HepG2 (cell line): ENCODE measurements at regions not wholly inside any gene's neighbourhood (a gene's known extent, or its start where the extent isn't known, plus 50 kb on each side); places are given as distances from the start of the nearest gene placed in this dataset.

ENCODE experiments used
- E2F1 ChIP-seq: sonication (generic); formaldehyde crosslinking; IDR thresholded peaks from 2 replicates; pipeline ENCODE4 v1.5.0; 2020; ENCODE audit warnings: missing genetic modification reagents
- GTF2F1 ChIP-seq: fragments of 150-350 bp; IDR thresholded peaks from 2 replicates; pipeline ENCODE4 v1.6.1; 2014; ENCODE audit warnings: low read length
- KAT8 ChIP-seq: IDR thresholded peaks from 2 replicates; pipeline ENCODE4 v1.6.1; 2016; ENCODE audit warnings: missing genetic modification reagents, missing compliant biosample characterization
- NFIC ChIP-seq: IDR thresholded peaks from 2 replicates; pipeline ENCODE4 v1.6.1; 2012; ENCODE audit warnings: mild to moderate bottlenecking, low read length, inconsistent platforms
- NR2F6 ChIP-seq, 2 experiments: IDR thresholded peaks; 2 replicates each; pipeline ENCODE4 v1.6.1; 2016; ENCODE audit warnings: antibody characterized with exemption in 1 of 2, mild to moderate bottlenecking in 1 of 2
- PHF20 ChIP-seq: sonication (generic); formaldehyde crosslinking; IDR thresholded peaks from 2 replicates; pipeline ENCODE4 v1.5.0; 2020; ENCODE audit warnings: mild to moderate bottlenecking, missing genetic modification reagents
- POGZ ChIP-seq: sonication (generic); formaldehyde crosslinking; IDR thresholded peaks from 2 replicates; pipeline ENCODE4 v1.4.0; 2020; ENCODE audit warnings: mild to moderate bottlenecking, missing genetic modification reagents
- RBAK ChIP-seq: sonication (generic); formaldehyde crosslinking; IDR thresholded peaks from 2 replicates; pipeline ENCODE4 v1.5.1; 2020; ENCODE audit warnings: mild to moderate bottlenecking, missing genetic modification reagents
- SOX13 ChIP-seq, 3 experiments: fragments of 450-650 bp in 1 of 3; sonication (generic) in 1 of 3; formaldehyde crosslinking in 1 of 3; IDR thresholded peaks in 2 of 3; conservative IDR thresholded peaks in 1 of 3; 2 replicates each; pipeline versions ENCODE4 v1.5.0 to v1.6.1; 2016 to 2020; ENCODE audit warnings: antibody characterized with exemption in 1 of 3, mild to moderate bottlenecking in 1 of 3, missing compliant biosample characterization in 1 of 3, missing genetic modification reagents in 1 of 3, moderate library complexity in 1 of 3
- SRY ChIP-seq: sonication (generic); formaldehyde crosslinking; IDR thresholded peaks from 2 replicates; pipeline ENCODE4 v1.8.0; 2022; ENCODE audit warnings: mild to moderate bottlenecking, missing genetic modification reagents
- TFDP1 ChIP-seq: IDR thresholded peaks from 2 replicates; pipeline ENCODE4 v1.6.1; 2016; ENCODE audit warnings: missing compliant biosample characterization, missing genetic modification reagents, borderline replicate concordance
- ZBED4 ChIP-seq: sonication (generic); formaldehyde crosslinking; IDR thresholded peaks from 2 replicates; pipeline ENCODE4 v1.4.0; 2020; ENCODE audit warnings: missing genetic modification reagents, borderline replicate concordance
- ZKSCAN8 ChIP-seq: IDR thresholded peaks from 2 replicates; pipeline ENCODE4 v1.6.1; 2016; ENCODE audit warnings: borderline replicate concordance, missing genetic modification reagents, missing compliant biosample characterization
- ZNF274 ChIP-seq: sonication (generic); formaldehyde crosslinking; IDR thresholded peaks from 2 replicates; pipeline ENCODE4 v1.5.1; 2020; ENCODE audit warnings: mild to moderate bottlenecking, missing genetic modification reagents
- ZNF280D ChIP-seq: sonication (generic); formaldehyde crosslinking; IDR thresholded peaks from 2 replicates; pipeline ENCODE4 v1.5.1; 2020; ENCODE audit warnings: mild to moderate bottlenecking, missing genetic modification reagents
- ZNF460 ChIP-seq: sonication (generic); formaldehyde crosslinking; IDR thresholded peaks from 2 replicates; pipeline ENCODE4 v1.5.1; 2020; ENCODE audit warnings: missing genetic modification reagents, mild to moderate bottlenecking, borderline replicate concordance
- ZNF530 ChIP-seq: sonication (generic); formaldehyde crosslinking; IDR thresholded peaks from 2 replicates; pipeline ENCODE4 v1.5.0; 2020; ENCODE audit warnings: low read depth, mild to moderate bottlenecking, missing genetic modification reagents
- ZNF569 ChIP-seq: sonication (generic); formaldehyde crosslinking; IDR thresholded peaks from 2 replicates; pipeline ENCODE4 v1.5.0; 2020; ENCODE audit warnings: mild to moderate bottlenecking, missing genetic modification reagents, moderate library complexity, borderline replicate concordance
- ZNF891 ChIP-seq: sonication (generic); formaldehyde crosslinking; IDR thresholded peaks from 2 replicates; pipeline ENCODE4 v1.5.0; 2020; ENCODE audit warnings: mild to moderate bottlenecking, missing genetic modification reagents
- ZSCAN12 ChIP-seq: sonication (generic); formaldehyde crosslinking; IDR thresholded peaks from 2 replicates; pipeline ENCODE4 v1.9.0; 2021; ENCODE audit warnings: mild to moderate bottlenecking, missing genetic modification reagents

- TF ChIP-seq ZSCAN12 (CRISPR knock-in tag) (no peak), E2F1 (no peak), ZNF569 (CRISPR knock-in tag) (no peak), GTF2F1 (no peak), SRY (CRISPR knock-in tag) (no peak; the same call in 1 of the 2 replicates), SOX13 (IDR thresholded peaks at IDR 0.05) (no peak; the same call in 1 of the 2 replicates), SOX13 (CRISPR knock-in tag; conservative IDR thresholded peaks at IDR 0.05 in 1 of 2, IDR thresholded peaks at IDR 0.05 in 1 of 2) (peak in 1 of 2 experiments; percentile 89; a peak in 2 of 4 replicates), NR2F6 (IDR thresholded peaks at IDR 0.05) (peak; percentile 66), NR2F6 (CRISPR knock-in tag; IDR thresholded peaks at IDR 0.05) (peak; percentile 67), ZBED4 (CRISPR knock-in tag) (peak; percentile 42; the same call in 1 of the 2 replicates), TFDP1 (CRISPR knock-in tag) (no peak), ZKSCAN8 (CRISPR knock-in tag) (peak; percentile 83; the same call in 1 of the 2 replicates), ZNF274 (CRISPR knock-in tag) (no peak), ZNF460 (CRISPR knock-in tag) (no peak; the same call in 1 of the 2 replicates), NFIC (peak; percentile 89), KAT8 (CRISPR knock-in tag) (peak; percentile 79; the same call in 1 of the 2 replicates), POGZ (CRISPR knock-in tag) (peak; percentile 92), PHF20 (CRISPR knock-in tag) (0 out of 2 replicates have a peak, but pooled peaks have one; percentile 47), ZNF891 (CRISPR knock-in tag) (no peak), ZNF530 (CRISPR knock-in tag) (no peak), ZNF280D (CRISPR knock-in tag) (0 out of 2 replicates have a peak, but pooled peaks have one; percentile 50), RBAK (CRISPR knock-in tag) (0 out of 2 replicates have a peak, but pooled peaks have one; percentile 66)
These were observed 495.1 kb downstream of the RPS24 start (continued) for GRCh38 chr10:78528749-78529204.
